ENCODE measurements at regions not wholly inside any gene's neighbourhood (a gene's known extent, or its start where the extent isn't known, plus 50 kb on each side); places are given as distances from the start of the nearest gene placed in this dataset.

GRCh38 chr3:106814231-106814630 lies 563.0 kb upstream of the CCDC54 start:
- DNase-seq (ENCODE audit: low read depth in 2 of 2): no peak

- no peak for DNase-seq (ENCODE audit: low read depth in 2 of 2)
Measured at GRCh38 chr3:106816838-106817237, 560.4 kb upstream of the CCDC54 start.

GRCh38 chr3:106817706-106818105 lies 559.5 kb upstream of the CCDC54 start:
- DNase-seq (ENCODE audit: low read depth in 2 of 2): no peak

- no peak for DNase-seq (ENCODE audit: low read depth in 2 of 2)
Measured at GRCh38 chr3:106819440-106819839, 557.8 kb upstream of the CCDC54 start.

GRCh38 chr3:106820726-106821362 lies 556.4 kb upstream of the CCDC54 start:
- no peak for DNase-seq (ENCODE audit: low read depth in 2 of 2)

GRCh38 chr3:106821801-106822200 lies 555.4 kb upstream of the CCDC54 start:
- DNase-seq (ENCODE audit: low read depth in 2 of 2): no peak

- no peak for DNase-seq (ENCODE audit: low read depth in 2 of 2)
Measured at GRCh38 chr3:106822204-106822603, 555.0 kb upstream of the CCDC54 start.

GRCh38 chr3:106823701-106824100 lies 553.5 kb upstream of the CCDC54 start:
- no peak for DNase-seq (ENCODE audit: low read depth in 2 of 2)

- DNase-seq (ENCODE audit: low read depth in 2 of 2): no peak
Measured at GRCh38 chr3:106824856-106825255, 552.4 kb upstream of the CCDC54 start.

GRCh38 chr3:106825962-106826605 lies 551.2 kb upstream of the CCDC54 start:
- no peak for DNase-seq (ENCODE audit: low read depth in 2 of 2)

- DNase-seq (ENCODE audit: low read depth in 2 of 2): no peak
Measured at GRCh38 chr3:106826791-106827311, 550.4 kb upstream of the CCDC54 start.

- no peak for DNase-seq (ENCODE audit: low read depth in 2 of 2)
Measured at GRCh38 chr3:106827515-106828213, 549.6 kb upstream of the CCDC54 start.

GRCh38 chr3:106829206-106829605 lies 548.0 kb upstream of the CCDC54 start:
- no peak for DNase-seq (ENCODE audit: low read depth in 2 of 2)

- no peak for DNase-seq (ENCODE audit: low read depth in 2 of 2)
Measured at GRCh38 chr3:106830334-106830733, 546.9 kb upstream of the CCDC54 start.

- no peak for DNase-seq (ENCODE audit: low read depth in 2 of 2)
Measured at GRCh38 chr3:106836906-106837305, 540.3 kb upstream of the CCDC54 start.

- no peak for DNase-seq (ENCODE audit: low read depth in 2 of 2)
Measured at GRCh38 chr3:106837616-106838015, 539.6 kb upstream of the CCDC54 start.

- no peak for DNase-seq (ENCODE audit: low read depth in 2 of 2)
Measured at GRCh38 chr3:106839576-106840280, 537.5 kb upstream of the CCDC54 start.

GRCh38 chr3:106840319-106840718 lies 536.9 kb upstream of the CCDC54 start:
- no peak for DNase-seq (ENCODE audit: low read depth in 2 of 2)

- no peak for DNase-seq (ENCODE audit: low read depth in 2 of 2)
Measured at GRCh38 chr3:106842151-106842550, 535.1 kb upstream of the CCDC54 start.

GRCh38 chr3:106844638-106845037 lies 532.6 kb upstream of the CCDC54 start:
- DNase-seq (ENCODE audit: low read depth in 2 of 2): no peak

GRCh38 chr3:106848099-106848498 lies 529.1 kb upstream of the CCDC54 start:
- no peak for DNase-seq (ENCODE audit: low read depth in 2 of 2)

GRCh38 chr3:106850437-106850836 lies 526.8 kb upstream of the CCDC54 start:
- no peak for DNase-seq (ENCODE audit: low read depth in 2 of 2)
